ENCODE measurements at regions not wholly inside any gene's neighbourhood (a gene's known extent, or its start where the extent isn't known, plus 50 kb on each side); places are given as distances from the start of the nearest gene placed in this dataset.

GRCh38 chr11:71365626-71366025, 82.6 kb downstream of the DHCR7 start:
- TF ChIP-seq TAF1 (IDR thresholded peaks at IDR 0.05; ENCODE audit: low read depth, low read length) (no peak), POLR2A (IDR thresholded peaks at IDR 0.05; ENCODE audit: low read depth, low read length) (no peak), POU2F2 (IDR thresholded peaks at IDR 0.05; ENCODE audit: low read depth, low read length) (no peak)

All from GM12891 (cell line).